Neural cell (in vitro differentiated cells): ENCODE measurements at regions not wholly inside any gene's neighbourhood (a gene's known extent, or its start where the extent isn't known, plus 50 kb on each side); places are given as distances from the start of the nearest gene placed in this dataset.

Experiments
- H2AFZ ChIP-seq: fragments of 200-600, 300-800 bp; sonication (generic), shearing (Covaris generic); 2 replicates; pipeline ENCODE4 v1.6.0; 2014; ENCODE audit warnings: low read depth, mild to moderate bottlenecking, antibody characterized with exemption, low read length, moderate library complexity
- H3F3A ChIP-seq: fragments of 200-600 bp; shearing (Covaris generic); 2 replicates; pipeline ENCODE4 v1.6.1; 2016; ENCODE audit warnings: mild to moderate bottlenecking, moderate library complexity, mixed read lengths, antibody characterized with exemption, low read length; ENCODE audit not compliant: insufficient read depth, poor library complexity, severe bottlenecking
- H3K27ac ChIP-seq: fragments of 200-600, 300-800 bp; sonication (generic), shearing (Covaris generic); 2 replicates; pipeline ENCODE4 v1.5.1; 2014; ENCODE audit warnings: mild to moderate bottlenecking, low read length, moderate library complexity
- H3K27me3 ChIP-seq: fragments of 300-800, 200-600 bp; sonication (generic), shearing (Covaris generic); 2 replicates; pipeline ENCODE4 v1.6.0; 2014; ENCODE audit warnings: mild to moderate bottlenecking, low read depth, low read length, moderate library complexity; ENCODE audit not compliant: insufficient read depth
- H3K36me3 ChIP-seq: fragments of 300-800, 200-600 bp; sonication (generic), shearing (Covaris generic); 2 replicates; pipeline ENCODE4 v1.5.1; 2014; ENCODE audit warnings: mild to moderate bottlenecking, antibody characterized with exemption, low read length, moderate library complexity; ENCODE audit not compliant: insufficient read depth
- H3K4me2 ChIP-seq: fragments of 300-800, 200-600 bp; sonication (generic), shearing (Covaris generic); 2 replicates; pipeline ENCODE4 v1.6.0; 2014; ENCODE audit warnings: mild to moderate bottlenecking, low read length
- H3K4me3 ChIP-seq: fragments of 300-800, 200-600 bp; sonication (generic), shearing (Covaris generic); 2 replicates; pipeline ENCODE4 v1.5.1; 2014; ENCODE audit warnings: mild to moderate bottlenecking, low read length, moderate library complexity
- H3K79me2 ChIP-seq: fragments of 200-600 bp; shearing (Covaris generic); replicated peaks from 2 replicates; pipeline ENCODE4 v1.6.0; 2014; ENCODE audit warnings: mild to moderate bottlenecking, low read length, moderate library complexity; ENCODE audit not compliant: insufficient read depth
- H3K9ac ChIP-seq: fragments of 300-800, 200-600 bp; sonication (generic), shearing (Covaris generic); 2 replicates; pipeline ENCODE4 v1.6.1; 2016; ENCODE audit warnings: mild to moderate bottlenecking, low read length, mixed read lengths
- H3K9me2 ChIP-seq: fragments of 200-600 bp; shearing (Covaris generic); 2 replicates; pipeline ENCODE4 v1.6.1; 2016; ENCODE audit warnings: mild to moderate bottlenecking, low read length, mixed read lengths; ENCODE audit not compliant: insufficient read depth
- H3K9me3 ChIP-seq: fragments of 200-600, 300-800 bp; sonication (generic), shearing (Covaris generic); 2 replicates; pipeline ENCODE4 v1.6.1; 2016; ENCODE audit warnings: mild to moderate bottlenecking, mixed run types, low read length, moderate library complexity, mixed read lengths
- H4K20me1 ChIP-seq: fragments of 200-600 bp; shearing (Covaris generic); 2 replicates; pipeline ENCODE4 v1.6.1; 2016; ENCODE audit warnings: mild to moderate bottlenecking, mixed run types; ENCODE audit not compliant: insufficient read depth
- CTCF ChIP-seq: fragments of 450-650 bp; IDR thresholded peaks from 2 replicates; pipeline ENCODE4 v1.5.1; 2014; ENCODE audit warnings: antibody characterized with exemption, mild to moderate bottlenecking, moderate library complexity; ENCODE audit not compliant: poor library complexity, severe bottlenecking
- EP300 ChIP-seq: fragments of 450-650 bp; conservative IDR thresholded peaks from 2 replicates; pipeline ENCODE4 v1.6.1; 2014; ENCODE audit warnings: antibody characterized with exemption, mild to moderate bottlenecking, moderate library complexity; ENCODE audit not compliant: poor library complexity, severe bottlenecking
- EZH2 ChIP-seq: fragments of 200-600, 300-800 bp; shearing (Covaris generic), sonication (generic); IDR thresholded peaks from 2 replicates; pipeline ENCODE4 v1.6.1; 2014; ENCODE audit warnings: antibody characterized with exemption, low read length, borderline replicate concordance, mild to moderate bottlenecking; ENCODE audit not compliant: insufficient read depth, poor library complexity, severe bottlenecking
- MXI1 ChIP-seq: fragments of 450-650 bp; conservative IDR thresholded peaks from 2 replicates; pipeline ENCODE4 v1.6.1; 2014; ENCODE audit warnings: antibody characterized with exemption, mild to moderate bottlenecking; ENCODE audit not compliant: poor library complexity, severe bottlenecking
- POLR2AphosphoS5 ChIP-seq: IDR thresholded peaks from 2 replicates; pipeline ENCODE4 v1.6.1; 2012
- RAD21 ChIP-seq: fragments of 450-650 bp; conservative IDR thresholded peaks from 2 replicates; pipeline ENCODE4 v1.6.1; 2014; ENCODE audit warnings: antibody characterized with exemption, mild to moderate bottlenecking, moderate library complexity
- REST ChIP-seq: IDR thresholded peaks from 2 replicates; pipeline ENCODE4 v1.6.1; 2012; ENCODE audit warnings: borderline replicate concordance
- SMC3 ChIP-seq: fragments of 450-650 bp; conservative IDR thresholded peaks from 2 replicates; pipeline ENCODE4 v1.6.1; 2014; ENCODE audit warnings: antibody characterized with exemption, mild to moderate bottlenecking, moderate library complexity; ENCODE audit not compliant: poor library complexity
- TAF1 ChIP-seq: IDR thresholded peaks from 2 replicates; pipeline ENCODE4 v1.6.1; 2012; ENCODE audit warnings: low read depth

- no peaks in the 10 kb centered on the region for H3K9me2 ChIP-seq
- H3K27ac ChIP-seq, result no peak overlapping the region
- no peaks in the 10 kb centered on the region for H3K9me3 ChIP-seq
- H3K4me2 ChIP-seq, result no peak overlapping the region
- no peaks in the 10 kb centered on the region for H3F3A ChIP-seq
- TF ChIP-seq TAF1, result no peak
- no peak for TF ChIP-seq CTCF
- no peak for TF ChIP-seq EP300
- H2AFZ ChIP-seq, result no peak overlapping the region
- no peaks in the 10 kb centered on the region for H3K79me2 ChIP-seq
- no peaks in the 10 kb centered on the region for H4K20me1 ChIP-seq
- H3K9ac ChIP-seq, result no peak overlapping the region
- no peaks in the 10 kb centered on the region for H3K36me3 ChIP-seq
- H3K4me3 ChIP-seq, result no peak overlapping the region
- no peaks in the 10 kb centered on the region for H3K27me3 ChIP-seq
Observed at GRCh38 chr6:114733596-114733995, 390.8 kb upstream of the HS3ST5 start.

GRCh38 chr6:114718716-114719270 is 376.0 kb upstream of the HS3ST5 start:
- TF ChIP-seq CTCF, result no peak
- Histone ChIP-seq H3K9me3 (no peaks in the 10 kb centered on the region), H3K36me3 (no peaks in the 10 kb centered on the region)

GRCh38 chr6:114718186-114718585 is 375.4 kb upstream of the HS3ST5 start:
- no peak overlapping the region for H3K27ac ChIP-seq
- H3K9ac ChIP-seq, result no peak overlapping the region
- no peaks in the 10 kb centered on the region for H3K9me2 ChIP-seq
- H3K4me2 ChIP-seq, result no peak overlapping the region
- H3K36me3 ChIP-seq, result no peaks in the 10 kb centered on the region
- H3F3A ChIP-seq, result no peaks in the 10 kb centered on the region
- H3K27me3 ChIP-seq, result no peaks in the 10 kb centered on the region
- no peak overlapping the region for H3K4me3 ChIP-seq
- H2AFZ ChIP-seq, result no peak overlapping the region
- TF ChIP-seq RAD21 (no peak), SMC3 (no peak), CTCF (no peak), REST (no peak), TAF1 (no peak), EP300 (no peak), MXI1 (no peak), EZH2 (no peak), POLR2AphosphoS5 (no peak)
- no peaks in the 10 kb centered on the region for H4K20me1 ChIP-seq
- H3K9me3 ChIP-seq, result no peaks in the 10 kb centered on the region
- no peaks in the 10 kb centered on the region for H3K79me2 ChIP-seq

More at GRCh38 chr6:114718716-114719270, 376.0 kb upstream of the HS3ST5 start:
- Histone ChIP-seq H4K20me1 (no peaks in the 10 kb centered on the region), H3K9me2 (no peaks in the 10 kb centered on the region), H3F3A (no peaks in the 10 kb centered on the region), H2AFZ (no peak overlapping the region), H3K4me3 (no peak overlapping the region), H3K79me2 (no peaks in the 10 kb centered on the region), H3K4me2 (no peak overlapping the region), H3K27ac (no peak overlapping the region), H3K27me3 (no peaks in the 10 kb centered on the region), H3K9ac (no peak overlapping the region)
